B cell (primary cell): ENCODE measurements at regions not wholly inside any gene's neighbourhood (a gene's known extent, or its start where the extent isn't known, plus 50 kb on each side); places are given as distances from the start of the nearest gene placed in this dataset.

Source experiments
- EZH2 ChIP-seq: IDR thresholded peaks from 2 replicates; pipeline ENCODE4 v1.6.1; 2012; ENCODE audit warnings: borderline replicate concordance, low read depth, mild to moderate bottlenecking, moderate library complexity, low read length; ENCODE audit not compliant: insufficient read depth, poor library complexity, severe bottlenecking
- TF ChIP-seq, protein P1 (sequence below): fragments of 200-600 bp; IDR thresholded peaks from one replicate; pipeline ENCODE4 v1.8.0; 2022; ENCODE audit warnings: antibody characterized with exemption, mild to moderate bottlenecking

GRCh38 chrX:110462957-110463356 lies 104.3 kb downstream of the RTL9 start:
- TF ChIP-seq, protein P1, sequence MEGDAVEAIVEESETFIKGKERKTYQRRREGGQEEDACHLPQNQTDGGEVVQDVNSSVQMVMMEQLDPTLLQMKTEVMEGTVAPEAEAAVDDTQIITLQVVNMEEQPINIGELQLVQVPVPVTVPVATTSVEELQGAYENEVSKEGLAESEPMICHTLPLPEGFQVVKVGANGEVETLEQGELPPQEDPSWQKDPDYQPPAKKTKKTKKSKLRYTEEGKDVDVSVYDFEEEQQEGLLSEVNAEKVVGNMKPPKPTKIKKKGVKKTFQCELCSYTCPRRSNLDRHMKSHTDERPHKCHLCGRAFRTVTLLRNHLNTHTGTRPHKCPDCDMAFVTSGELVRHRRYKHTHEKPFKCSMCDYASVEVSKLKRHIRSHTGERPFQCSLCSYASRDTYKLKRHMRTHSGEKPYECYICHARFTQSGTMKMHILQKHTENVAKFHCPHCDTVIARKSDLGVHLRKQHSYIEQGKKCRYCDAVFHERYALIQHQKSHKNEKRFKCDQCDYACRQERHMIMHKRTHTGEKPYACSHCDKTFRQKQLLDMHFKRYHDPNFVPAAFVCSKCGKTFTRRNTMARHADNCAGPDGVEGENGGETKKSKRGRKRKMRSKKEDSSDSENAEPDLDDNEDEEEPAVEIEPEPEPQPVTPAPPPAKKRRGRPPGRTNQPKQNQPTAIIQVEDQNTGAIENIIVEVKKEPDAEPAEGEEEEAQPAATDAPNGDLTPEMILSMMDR: no peak
- TF ChIP-seq EZH2: no peak
